Kidney (tissue), 13 donors: ENCODE measurements at regions not wholly inside any gene's neighbourhood (a gene's known extent, or its start where the extent isn't known, plus 50 kb on each side); places are given as distances from the start of the nearest gene placed in this dataset.

Experiments
- DNase-seq, 5 donors: peaks; one replicate each; pipeline ENCODE4 v3.0.0-alpha.2; 2013 to 2020
- FAIRE-seq: peaks from 2 replicates; lab custom pipeline; 2012; peaks lifted over from hg19 to GRCh38; lab: Jason Lieb, UNC
- H3K27ac ChIP-seq, 2 donors: one replicate each; pipeline ENCODE4 v1.7.0; 2013; ENCODE audit warnings: low read depth in 2 of 2, low read length in 2 of 2, inconsistent platforms in 1 of 2
- H3K27me3 ChIP-seq: one replicate; pipeline ENCODE4 v1.7.1; 2013; ENCODE audit warnings: low read length, inconsistent platforms; ENCODE audit not compliant: control insufficient read depth, insufficient read depth
- H3K36me3 ChIP-seq, 3 donors: one replicate each; pipeline versions ENCODE4 v1.7.0 to v1.7.1; 2013; ENCODE audit warnings: low read length in 3 of 3, control low read depth in 1 of 3, inconsistent platforms in 1 of 3; ENCODE audit not compliant: insufficient read depth in 3 of 3, control insufficient read depth in 2 of 3
- H3K4me1 ChIP-seq, 3 donors: one replicate each; pipeline versions ENCODE4 v1.7.0 to v1.7.1; 2013; ENCODE audit warnings: low read length in 3 of 3, inconsistent platforms in 1 of 3, low read depth in 1 of 3; ENCODE audit not compliant: control insufficient read depth in 2 of 3, insufficient read depth in 2 of 3
- H3K4me3 ChIP-seq, 3 donors: one replicate each; pipeline versions ENCODE4 v1.7.0 to v1.8.1; 2013; ENCODE audit warnings: low read length in 3 of 3, control low read depth in 1 of 3, inconsistent platforms in 1 of 3
- H3K9ac ChIP-seq, 3 donors: one replicate each; pipeline versions ENCODE4 v1.7.0 to v1.7.1; 2013; ENCODE audit warnings: low read length in 3 of 3, control low read depth in 1 of 3, inconsistent platforms in 1 of 3
- H3K9me3 ChIP-seq, 3 donors: one replicate each; pipeline versions ENCODE4 v1.7.0 to v1.7.1; 2013; ENCODE audit warnings: low read length in 3 of 3, control low read depth in 1 of 3, inconsistent platforms in 1 of 3; ENCODE audit not compliant: control insufficient read depth in 2 of 3, insufficient read depth in 1 of 3
- intact Hi-C: fragments of 100-400 bp; cut with DNase I; formaldehyde crosslinking; loops from one replicate; pipeline ENCODE4 v1.11.1; 2022
- TF ChIP-seq, protein P1 (sequence below): IDR thresholded peaks from 3 replicates; pipeline ENCODE4 v1.5.1; 2012; ENCODE audit warnings: mild to moderate bottlenecking, moderate library complexity, borderline replicate concordance; ENCODE audit not compliant: insufficient read depth; ENCODE audit errors: extremely low read depth
- donor health status: control.
- donor health status: control.
- donor health status: control.
- donor health status: control.
- donor health status: control.
- donor health status: DM: yes; HTN: yes; CAD: no.
- donor health status: Normal renal cell carcinoma (clear cell type).

DNA sequence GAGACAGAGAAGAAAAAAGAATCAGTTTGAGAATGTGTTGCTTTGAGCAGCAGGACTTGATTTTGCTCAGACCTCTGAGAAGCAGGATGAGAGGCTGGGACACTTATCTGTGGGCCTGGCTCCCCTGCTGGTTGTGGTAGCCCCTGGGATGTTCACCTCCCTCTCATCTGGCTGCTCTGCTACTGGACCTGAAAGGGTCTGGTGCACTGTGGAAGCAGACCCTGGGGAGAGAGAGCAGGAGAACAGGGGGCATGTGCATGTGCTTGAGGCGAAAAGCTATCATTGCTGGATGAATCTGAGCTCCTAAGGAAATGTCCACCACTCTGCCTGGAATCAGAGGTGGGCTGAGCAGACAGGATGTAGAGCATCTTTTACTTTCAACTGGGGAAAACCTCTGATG is 161.1 kb downstream of the SCP2D1 start:
- FAIRE-seq (no peak), DNase-seq (no peak)
- H3K4me3 ChIP-seq, result no peak overlapping the region
- no peaks in the 10 kb centered on the region for H3K9me3 ChIP-seq
- no peak overlapping the region for H3K9ac ChIP-seq
- H3K27me3 ChIP-seq, result no peaks in the 10 kb centered on the region
- no peaks in the 10 kb centered on the region for H3K4me1 ChIP-seq
- TF ChIP-seq, protein P1, sequence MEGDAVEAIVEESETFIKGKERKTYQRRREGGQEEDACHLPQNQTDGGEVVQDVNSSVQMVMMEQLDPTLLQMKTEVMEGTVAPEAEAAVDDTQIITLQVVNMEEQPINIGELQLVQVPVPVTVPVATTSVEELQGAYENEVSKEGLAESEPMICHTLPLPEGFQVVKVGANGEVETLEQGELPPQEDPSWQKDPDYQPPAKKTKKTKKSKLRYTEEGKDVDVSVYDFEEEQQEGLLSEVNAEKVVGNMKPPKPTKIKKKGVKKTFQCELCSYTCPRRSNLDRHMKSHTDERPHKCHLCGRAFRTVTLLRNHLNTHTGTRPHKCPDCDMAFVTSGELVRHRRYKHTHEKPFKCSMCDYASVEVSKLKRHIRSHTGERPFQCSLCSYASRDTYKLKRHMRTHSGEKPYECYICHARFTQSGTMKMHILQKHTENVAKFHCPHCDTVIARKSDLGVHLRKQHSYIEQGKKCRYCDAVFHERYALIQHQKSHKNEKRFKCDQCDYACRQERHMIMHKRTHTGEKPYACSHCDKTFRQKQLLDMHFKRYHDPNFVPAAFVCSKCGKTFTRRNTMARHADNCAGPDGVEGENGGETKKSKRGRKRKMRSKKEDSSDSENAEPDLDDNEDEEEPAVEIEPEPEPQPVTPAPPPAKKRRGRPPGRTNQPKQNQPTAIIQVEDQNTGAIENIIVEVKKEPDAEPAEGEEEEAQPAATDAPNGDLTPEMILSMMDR, result no peak
- intact Hi-C loops, result no loop called here
- no peaks in the 10 kb centered on the region for H3K36me3 ChIP-seq
- no peak overlapping the region for H3K27ac ChIP-seq

DNA sequence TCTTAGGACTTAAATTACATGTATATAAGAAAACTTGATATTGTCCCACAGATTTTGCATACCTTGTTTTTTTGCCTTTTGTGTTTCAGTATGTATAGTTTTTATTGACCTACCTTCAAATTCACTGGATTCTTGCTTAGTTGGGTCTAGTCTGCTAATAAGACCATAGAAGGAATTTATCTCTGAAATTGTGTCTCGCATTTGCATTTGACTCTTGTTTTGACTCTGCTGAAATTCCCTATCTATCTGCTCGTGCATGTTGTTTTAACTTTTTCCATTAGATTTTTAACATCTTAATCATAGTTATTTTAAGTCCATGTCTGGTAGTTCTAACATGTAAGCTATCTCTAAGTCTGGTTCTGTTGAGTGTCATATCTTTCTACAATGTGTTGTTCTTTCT is 163.9 kb downstream of the SCP2D1 start:
- TF ChIP-seq, protein P1, result no peak
- H3K9me3 ChIP-seq, result no peaks in the 10 kb centered on the region
- peaks cover 0 to 4% (median 0%) of the 10 kb centered on the region in 3 donors for H3K4me1 ChIP-seq
- no peaks in the 10 kb centered on the region for H3K27me3 ChIP-seq
- no peak overlapping the region for H3K9ac ChIP-seq
- H3K36me3 ChIP-seq, result no peaks in the 10 kb centered on the region
- H3K27ac ChIP-seq, result no peak overlapping the region
- DNase-seq (no peak), FAIRE-seq (no peak)
- intact Hi-C loops, result no loop called here
- H3K4me3 ChIP-seq, result no peak overlapping the region

DNA sequence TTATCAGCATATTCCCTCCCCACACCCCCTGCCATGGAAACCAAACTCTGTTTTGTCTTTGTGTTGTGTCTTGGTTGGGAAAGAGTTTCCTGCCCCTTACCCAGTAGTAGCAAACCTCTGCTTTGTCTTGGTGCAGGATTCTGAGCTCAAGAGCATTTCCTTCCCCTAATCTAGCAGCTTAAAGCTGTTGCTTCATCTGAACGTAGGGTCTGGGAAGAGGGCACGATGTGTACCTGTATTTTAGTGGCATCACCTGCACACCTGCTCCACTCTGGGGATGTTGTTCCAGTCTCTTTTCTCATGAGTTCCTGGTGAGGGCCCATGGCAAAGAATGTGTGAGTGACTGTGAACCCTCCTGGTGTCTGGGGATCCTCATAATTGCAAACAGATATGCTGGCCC is 164.7 kb downstream of the SCP2D1 start:
- TF ChIP-seq, protein P1, result no peak
- FAIRE-seq, result no peak
- H3K36me3 ChIP-seq, result no peaks in the 10 kb centered on the region
- intact Hi-C loops, result no loop called here
- no peak overlapping the region for H3K27ac ChIP-seq
- no peaks in the 10 kb centered on the region for H3K9me3 ChIP-seq
- no peaks in the 10 kb centered on the region for H3K27me3 ChIP-seq
- DNase-seq, result no peak
- peaks cover 0 to 4% (median 0%) of the 10 kb centered on the region in 3 donors for H3K4me1 ChIP-seq
- no peak overlapping the region for H3K4me3 ChIP-seq
- H3K9ac ChIP-seq, result no peak overlapping the region

DNA sequence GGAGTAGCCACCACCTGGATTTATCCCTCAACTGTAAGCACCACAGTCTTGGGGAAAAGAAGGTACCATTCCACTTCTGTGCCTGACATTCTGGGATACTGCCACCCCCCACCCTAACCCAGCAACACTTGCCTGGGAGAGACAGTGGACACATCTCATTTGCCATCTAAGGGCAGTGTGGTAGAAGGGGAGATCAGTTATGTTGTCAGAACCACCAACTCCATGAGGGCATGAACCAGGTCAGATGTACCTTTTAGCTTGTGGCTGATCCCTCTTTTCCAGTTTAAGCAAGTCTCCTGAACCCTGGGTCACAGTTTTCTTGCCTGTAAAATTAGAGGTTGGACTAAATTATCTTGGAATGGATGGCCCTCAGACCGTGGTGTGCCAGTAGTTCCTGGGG is 165.5 kb downstream of the SCP2D1 start:
- H3K9me3 ChIP-seq, result no peaks in the 10 kb centered on the region
- no peaks in the 10 kb centered on the region for H3K36me3 ChIP-seq
- peaks cover 0 to 8% (median 7%) of the 10 kb centered on the region in 3 donors for H3K4me1 ChIP-seq
- intact Hi-C loops, result no loop called here
- no peaks in the 10 kb centered on the region for H3K27me3 ChIP-seq
- H3K9ac ChIP-seq, result no peak overlapping the region
- no peak overlapping the region for H3K4me3 ChIP-seq
- DNase-seq, result no peak
- TF ChIP-seq, protein P1, result no peak
- H3K27ac ChIP-seq, result no peak overlapping the region
- no peak for FAIRE-seq
